G401 (cell line): ENCODE measurements at regions not wholly inside any gene's neighbourhood (a gene's known extent, or its start where the extent isn't known, plus 50 kb on each side); places are given as distances from the start of the nearest gene placed in this dataset.
"Not testable (repeated sequence)": the region's sequence is repeated elsewhere in the genome, so short reads cannot be mapped to it uniquely, and the experiment has no call there.

Experiments used
- DNase-seq: peaks from one replicate; pipeline ENCODE4 v3.0.0-alpha.2; 2015; ENCODE audit warnings: low spot score
- in situ Hi-C: cut with HindIII; loops from 2 replicates; pipeline ENCODE4 v1.10.0; 2016; ENCODE audit warnings: low sequenced_read_pairs, mixed read lengths

- in situ Hi-C loops, DNase-seq: not testable (repeated sequence)
These were observed 70.3 kb upstream of the CLEC6A start for GRCh38 chr12:8385431-8385830.

DNA sequence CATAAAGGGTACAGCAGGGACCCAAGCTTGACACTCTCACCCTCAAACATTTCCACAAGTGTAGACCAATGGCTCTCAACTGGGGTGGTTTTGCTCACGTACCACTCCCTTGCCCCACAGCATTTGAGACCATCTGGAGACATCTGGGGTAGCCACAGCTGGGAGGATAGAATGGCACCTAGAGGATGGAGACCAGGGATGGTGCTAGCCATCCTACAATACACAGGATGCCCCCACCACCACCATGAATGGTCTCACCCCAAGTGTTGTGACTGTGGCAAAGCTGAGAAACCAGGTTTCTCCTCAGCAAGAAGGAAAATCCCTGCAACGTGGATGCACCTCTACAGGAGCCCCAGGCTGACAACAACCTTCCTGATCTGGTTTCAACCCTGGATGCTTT, 69.1 kb upstream of the CLEC6A start:
- DNase-seq, in situ Hi-C loops: not testable (repeated sequence)

- in situ Hi-C loops, DNase-seq: not testable (repeated sequence)
These were observed 66.5 kb upstream of the CLEC6A start for GRCh38 chr12:8389296-8389695.

DNA sequence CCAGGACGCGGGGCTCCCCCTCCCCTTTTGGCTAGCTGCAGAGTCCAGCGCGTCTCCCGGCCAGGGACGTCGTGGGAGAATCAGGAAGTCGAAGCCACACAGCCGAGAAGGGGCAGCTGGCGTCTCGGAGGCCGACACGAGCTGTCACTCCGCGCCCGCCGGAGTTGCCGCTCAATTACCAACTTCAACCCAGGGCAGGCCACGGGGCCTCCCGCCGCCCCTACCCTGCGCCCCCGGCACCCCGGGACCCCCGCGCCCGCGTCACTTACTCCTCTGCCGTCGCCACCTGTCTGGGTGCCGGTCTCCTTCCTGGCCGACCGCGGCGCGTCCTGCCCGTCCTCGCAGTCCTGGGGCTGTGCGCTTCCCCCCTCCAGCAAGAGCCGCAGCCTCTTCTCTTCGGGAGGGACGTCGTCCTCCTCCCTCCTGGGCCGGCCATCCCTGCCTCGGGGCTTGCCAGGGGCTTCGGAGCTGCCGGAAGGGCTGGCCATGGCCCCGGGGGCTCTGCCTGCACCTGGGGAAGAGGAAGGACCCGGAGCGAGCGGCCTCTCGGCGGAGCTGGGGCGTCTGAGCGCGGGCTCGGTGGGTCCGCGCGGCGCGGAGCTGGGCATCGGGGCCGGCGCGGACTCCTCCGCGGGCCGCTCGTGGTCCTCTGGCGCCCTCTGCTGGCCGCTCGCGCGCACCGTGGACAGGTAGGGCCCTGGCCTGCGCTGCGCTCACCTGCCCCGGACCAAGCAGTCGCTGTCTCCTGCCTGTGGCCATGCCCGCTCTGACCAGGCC, 65.6 kb upstream of the CLEC6A start:
- in situ Hi-C loops = not testable (repeated sequence)
- DNase-seq = peak; percentile 27

- in situ Hi-C loops = not testable (repeated sequence)
- DNase-seq = peak; percentile 27
These were observed 59.3 kb upstream of the CLEC6A start for GRCh38 chr12:8396225-8397071.

DNA sequence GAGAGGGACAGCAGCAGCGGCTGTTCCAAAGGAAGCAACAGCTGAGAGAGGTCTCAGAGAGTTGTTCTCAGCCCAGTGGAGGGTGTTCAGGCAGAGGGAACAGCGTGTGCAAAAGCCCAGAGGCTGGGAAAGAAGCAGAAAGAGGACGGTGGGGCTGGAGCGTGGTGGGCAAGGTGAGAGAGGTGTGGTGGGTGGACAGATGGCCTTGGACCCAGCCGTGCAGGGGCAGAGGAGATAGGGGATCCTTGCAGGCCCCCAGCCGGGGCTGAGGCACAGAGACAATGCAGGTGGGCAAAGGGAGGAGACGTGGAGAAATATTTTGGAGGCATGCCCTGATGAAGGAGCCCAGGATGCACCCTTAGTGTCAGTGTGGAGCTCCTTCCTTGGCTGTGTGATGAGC, 58.4 kb upstream of the CLEC6A start:
- in situ Hi-C loops, DNase-seq: not testable (repeated sequence)

DNA sequence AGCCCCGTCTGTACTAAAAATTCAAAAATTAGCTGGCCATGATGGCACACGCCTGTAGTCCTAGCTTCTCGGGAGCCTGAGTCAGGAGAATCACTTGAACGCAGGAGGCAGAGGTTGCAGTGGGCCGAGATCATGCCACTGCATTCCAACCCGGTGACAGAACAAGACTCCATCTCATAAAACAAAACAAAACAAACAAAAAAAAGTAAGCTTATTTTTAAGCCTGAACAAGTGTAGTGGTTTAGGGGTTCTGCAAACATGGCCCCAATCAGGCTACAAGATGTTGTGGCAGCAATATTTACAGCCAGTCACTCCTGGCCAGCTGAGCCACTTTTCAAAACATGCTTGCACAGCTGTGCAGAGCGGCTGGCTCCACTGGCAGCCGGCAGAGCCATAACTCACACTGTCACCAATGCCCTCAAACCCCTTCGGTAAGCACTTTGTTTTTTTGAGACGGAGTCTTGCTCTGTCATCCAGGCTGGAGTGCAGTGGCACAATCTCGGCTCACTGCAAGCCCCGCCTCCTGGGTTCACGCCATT, 56.2 kb upstream of the CLEC6A start:
- DNase-seq, in situ Hi-C loops: not testable (repeated sequence)

DNA sequence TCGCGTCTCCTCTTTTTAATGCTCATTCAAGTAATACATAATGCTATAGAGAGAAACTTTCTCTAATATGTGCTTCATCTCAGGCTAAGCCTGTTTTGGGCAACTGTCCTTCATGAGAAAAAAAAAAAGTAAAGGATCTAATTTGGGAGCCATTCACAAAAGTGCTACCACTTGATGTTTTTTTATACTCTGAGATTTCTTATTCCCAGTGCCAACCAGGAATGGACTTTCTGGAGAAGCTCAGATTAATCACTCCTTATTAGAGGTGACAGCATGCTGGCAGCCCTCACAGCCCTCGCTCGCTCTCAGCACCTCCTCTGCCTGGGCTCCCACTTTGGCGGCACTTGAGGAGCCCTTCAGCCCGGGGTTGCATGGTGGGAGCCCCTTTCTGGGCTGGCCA, 51.9 kb upstream of the CLEC6A start:
- DNase-seq, in situ Hi-C loops: not testable (repeated sequence)

- in situ Hi-C loops, DNase-seq: not testable (repeated sequence)
These were observed 51.4 kb upstream of the CLEC6A start for GRCh38 chr12:8404341-8404740.
